ENCODE measurements at regions not wholly inside any gene's neighbourhood (a gene's known extent, or its start where the extent isn't known, plus 50 kb on each side); places are given as distances from the start of the nearest gene placed in this dataset.
A peak's percentile ranks its signal among the peaks of the same experiment; 100 is the strongest.
"Not testable (repeated sequence)": the region's sequence is repeated elsewhere in the genome, so short reads cannot be mapped to it uniquely, and the experiment has no call there.

DNA sequence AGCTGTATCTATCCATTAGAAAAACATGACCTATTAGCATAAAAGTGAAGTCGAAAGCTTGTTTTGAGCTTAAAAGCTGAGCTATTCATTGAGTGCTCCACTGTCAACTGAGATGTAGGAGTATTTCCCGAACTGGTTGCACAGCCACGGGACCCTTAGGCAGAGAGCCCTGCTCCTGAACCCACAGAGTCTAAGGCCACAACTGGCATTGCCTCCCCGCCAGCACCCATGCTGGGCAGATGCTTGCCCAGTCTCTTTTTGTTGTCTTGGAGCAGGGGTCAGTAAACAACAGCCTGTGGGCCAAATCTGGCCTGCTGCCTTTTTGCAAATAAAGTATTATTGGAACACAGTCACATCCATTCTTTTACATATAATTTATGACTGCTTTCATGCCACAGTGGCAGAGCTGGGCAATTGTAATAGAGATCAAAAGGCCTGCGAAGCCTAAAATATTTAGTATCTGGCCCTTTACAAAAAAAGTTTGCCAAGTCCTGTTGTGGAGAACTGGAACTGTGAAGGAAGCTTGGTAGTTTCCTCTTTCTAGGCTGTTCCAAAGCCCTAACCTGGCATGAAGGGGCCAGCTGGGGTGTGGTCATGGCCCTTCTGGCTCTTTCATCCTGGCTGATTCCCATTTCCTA is 58.4 kb upstream of the WAPL start:
- DNase-seq (ENCODE audit: low read depth, low spot score): no peak

DNA sequence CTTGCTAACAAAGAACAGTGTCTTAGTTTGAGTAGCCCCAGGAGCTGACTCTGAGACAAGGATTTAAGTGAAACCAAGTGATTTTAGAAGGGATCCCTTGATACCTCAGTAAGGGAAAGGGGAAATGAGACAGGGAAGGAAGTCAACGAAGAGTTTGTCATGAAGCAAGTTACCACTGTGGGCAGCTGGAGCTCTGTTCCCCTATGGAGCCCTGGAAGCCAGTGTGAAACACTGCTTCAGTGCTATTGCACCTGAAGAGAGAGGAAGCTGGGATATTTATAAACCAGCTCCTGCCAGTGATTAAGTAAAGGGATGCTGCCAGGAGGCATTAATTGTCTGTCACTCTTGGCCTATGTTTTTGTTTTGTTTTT is 58.9 kb upstream of the WAPL start:
- no peak for DNase-seq (ENCODE audit: low read depth, low spot score)

DNA sequence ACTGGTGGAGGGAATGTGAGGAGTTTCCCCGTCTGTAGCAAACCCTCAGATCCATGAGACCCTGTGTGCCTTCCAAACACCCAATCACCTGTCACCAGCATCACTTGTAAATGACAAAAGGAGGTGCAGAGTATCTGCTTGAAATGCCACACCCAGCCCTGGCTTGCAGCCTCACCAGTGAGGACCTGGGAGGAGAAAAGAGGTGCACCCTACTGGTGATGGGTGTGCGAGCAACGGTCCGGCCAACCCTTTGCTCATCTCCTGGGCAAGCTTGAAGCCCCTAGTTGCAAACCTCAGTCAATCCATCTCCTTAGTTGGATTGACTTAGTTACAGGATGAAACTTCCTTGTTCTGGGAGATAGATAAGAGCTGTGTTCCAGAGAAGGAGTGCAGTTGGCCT is 62.4 kb upstream of the WAPL start:
- DNase-seq (ENCODE audit: low read depth, low spot score): no peak

DNA sequence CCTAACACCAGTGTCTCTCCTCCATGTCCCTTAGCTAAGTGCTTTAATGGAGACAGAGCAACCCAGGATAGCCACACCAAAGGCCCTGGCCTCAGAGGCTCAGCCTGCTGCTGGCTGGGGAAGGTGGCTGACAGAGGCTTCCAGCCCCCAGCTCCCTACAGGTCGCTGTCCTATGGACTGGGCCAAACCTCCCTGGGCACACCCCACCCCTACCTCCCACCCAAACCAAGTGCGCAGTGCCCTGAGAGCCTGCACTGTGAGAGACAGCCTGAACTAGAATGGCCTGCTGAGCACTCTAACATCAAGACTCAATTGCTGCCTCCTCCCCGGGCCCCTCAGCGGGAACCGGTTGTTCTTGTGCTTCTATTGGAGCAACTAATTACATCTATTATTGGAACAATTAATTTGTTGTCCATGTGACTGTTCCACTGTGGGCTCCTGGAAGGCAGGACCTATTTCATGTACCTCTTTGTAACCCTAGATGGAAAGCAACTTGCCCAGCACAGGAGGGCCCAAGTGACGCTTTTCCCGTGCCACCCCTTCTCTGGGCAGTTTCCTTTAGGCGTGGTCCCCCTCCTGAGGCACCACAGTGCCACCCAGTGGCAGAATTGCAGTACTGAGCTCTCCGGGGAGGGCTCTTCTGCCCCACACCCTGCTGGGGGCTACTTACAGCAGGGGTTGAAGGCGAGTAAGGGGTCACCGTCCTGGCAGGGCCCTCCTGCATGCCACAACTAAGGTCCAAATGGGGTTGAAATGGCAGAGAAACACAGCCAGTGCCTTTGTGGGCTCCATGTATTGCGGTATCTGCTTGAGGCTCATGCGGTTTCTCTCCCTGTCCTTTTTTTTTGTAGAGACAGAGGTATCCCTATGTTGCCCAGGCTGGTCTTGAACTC is 63.7 kb upstream of the WAPL start:
- peak; percentile 37 for DNase-seq (ENCODE audit: low read depth, low spot score)

DNA sequence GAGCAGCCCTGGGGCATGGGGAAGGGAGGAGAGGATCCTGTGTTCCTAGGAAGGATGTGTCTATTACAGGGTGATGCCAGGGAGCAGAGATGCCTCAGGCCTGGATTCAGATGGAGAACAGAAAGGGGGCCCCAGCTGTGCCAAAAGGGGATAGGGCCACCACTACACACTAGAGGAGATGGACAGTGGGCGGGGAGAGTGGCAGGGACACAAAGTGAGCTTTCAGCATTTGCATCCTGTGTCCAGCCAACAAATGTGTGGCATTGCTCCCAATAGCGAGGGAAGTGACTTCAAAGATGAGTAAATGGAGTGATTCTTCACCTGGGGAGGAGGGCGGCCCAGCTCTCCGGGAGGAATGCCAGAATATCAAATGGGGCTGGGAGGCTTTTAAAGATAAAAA is 64.9 kb upstream of the WAPL start:
- no peak for DNase-seq (ENCODE audit: low read depth, low spot score)

DNA sequence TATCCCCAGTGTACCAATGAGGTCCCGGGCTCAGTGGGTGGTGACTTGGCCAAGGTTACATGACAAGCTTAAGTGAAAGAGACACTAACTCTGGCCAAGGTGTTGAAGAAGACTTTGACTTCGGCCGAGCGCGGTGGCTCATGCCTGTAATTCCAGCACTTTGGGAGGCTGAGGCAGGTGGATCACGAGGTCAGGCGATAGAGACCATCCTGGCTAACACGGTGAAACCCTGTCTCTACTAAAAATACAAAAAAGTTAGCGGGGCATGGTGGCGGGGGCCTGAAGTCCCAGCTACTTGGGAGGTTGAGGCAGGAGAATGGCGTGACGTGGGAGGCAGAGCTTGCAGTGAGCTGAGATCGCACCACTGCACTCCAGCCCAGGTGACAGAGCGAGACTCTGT is 65.6 kb upstream of the OPN4 start:
- DNase-seq (ENCODE audit: low read depth, low spot score): not testable (repeated sequence)

DNA sequence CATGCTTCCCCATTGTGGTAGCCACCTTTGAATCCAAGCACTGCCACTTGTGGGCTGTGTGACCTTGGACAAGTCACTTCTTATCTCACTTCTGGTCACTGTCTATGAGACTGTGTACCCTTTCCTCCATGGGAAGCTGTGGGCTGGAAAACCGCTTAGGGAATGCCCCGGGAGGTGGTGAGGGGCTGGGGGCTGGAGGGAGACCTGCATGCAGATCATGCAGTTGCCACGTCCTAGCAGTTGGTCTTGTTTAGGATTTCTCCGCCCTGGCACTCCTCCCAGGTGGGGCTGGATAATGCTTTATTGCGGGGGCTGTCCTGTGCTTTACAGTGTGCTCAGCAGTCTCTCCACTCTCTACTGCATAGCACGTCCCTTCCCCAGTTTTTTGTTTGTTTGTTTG is 62.9 kb upstream of the OPN4 start:
- no peak for DNase-seq (ENCODE audit: low read depth, low spot score)

DNA sequence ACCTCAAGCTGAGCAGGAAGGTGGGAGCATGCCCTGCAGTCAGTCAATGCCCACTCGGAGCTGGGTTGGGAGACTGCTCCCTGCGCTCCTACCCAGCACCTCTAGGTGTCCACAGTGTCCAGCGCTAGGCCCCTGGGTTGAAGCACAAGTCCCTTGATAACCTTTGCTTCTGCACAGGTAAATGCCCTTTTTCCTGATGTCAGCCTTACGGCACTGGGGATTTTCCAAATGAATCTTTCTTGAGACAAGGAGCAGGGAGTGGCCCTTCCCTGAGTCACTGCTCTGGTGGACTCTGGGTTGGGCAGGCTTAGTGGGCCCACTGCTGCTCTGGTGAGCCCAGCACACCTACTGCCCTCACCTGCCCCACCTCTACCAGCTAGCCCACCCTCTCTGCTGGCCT is 61.9 kb upstream of the OPN4 start:
- DNase-seq (ENCODE audit: low read depth, low spot score): no peak

DNA sequence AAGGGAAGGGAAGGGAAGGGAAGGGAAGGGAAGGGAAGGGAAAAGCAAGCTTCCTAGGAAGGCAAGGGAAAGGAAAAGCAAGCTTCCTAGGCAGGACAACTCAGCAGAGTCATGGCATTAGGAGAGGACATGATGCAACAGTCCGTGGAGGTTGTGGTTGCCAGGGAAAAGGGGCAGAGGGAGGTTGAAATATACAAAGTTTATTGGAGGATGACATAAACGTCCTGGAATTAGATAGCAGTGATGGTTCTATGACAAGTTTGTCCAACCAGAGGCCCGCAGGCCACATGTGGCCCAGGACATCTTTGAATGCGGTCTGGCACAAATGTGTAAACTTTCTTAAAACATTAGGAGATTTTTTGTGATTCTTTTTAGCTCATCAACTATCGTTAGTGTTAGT is 59.8 kb upstream of the OPN4 start:
- no peak for DNase-seq (ENCODE audit: low read depth, low spot score)

DNA sequence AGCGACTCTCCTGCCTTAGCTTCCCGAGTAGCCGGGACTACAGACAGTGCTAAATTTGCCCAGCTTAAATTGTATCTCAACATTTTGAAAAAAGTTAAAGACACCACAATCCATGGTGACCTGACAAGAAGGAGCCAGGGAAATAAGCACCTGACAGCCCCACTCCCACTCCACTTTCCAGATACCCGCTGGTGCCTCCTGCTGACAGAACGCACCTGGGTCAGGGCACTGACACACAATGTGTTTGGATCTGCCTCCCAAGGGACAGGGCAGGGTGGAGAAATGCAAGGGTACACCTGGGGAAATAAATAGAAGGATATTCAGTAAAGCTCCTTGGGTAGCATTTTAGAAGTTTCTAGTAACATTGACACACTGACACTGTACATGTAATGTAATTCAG is 58.9 kb upstream of the OPN4 start:
- no peak for DNase-seq (ENCODE audit: low read depth, low spot score)

DNA sequence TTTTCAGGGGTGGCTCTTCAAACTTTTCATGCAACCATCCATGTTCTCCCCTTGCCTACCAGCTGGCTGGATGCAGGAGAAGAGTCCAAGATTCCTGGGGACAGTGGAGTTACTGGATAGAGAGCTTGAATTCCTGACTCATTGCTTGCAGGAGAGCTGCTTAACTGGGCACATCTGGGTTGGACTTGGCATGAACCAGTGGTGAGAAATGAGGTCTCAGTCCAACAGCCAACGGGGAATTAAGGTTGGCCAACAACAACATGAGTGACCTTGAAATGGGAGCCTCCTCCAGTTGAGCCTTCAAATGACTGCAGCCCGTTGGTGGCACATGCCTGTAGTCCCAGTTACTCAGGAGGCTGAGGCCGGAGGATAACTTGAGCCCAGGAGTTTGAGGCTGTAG is 58.1 kb upstream of the OPN4 start:
- DNase-seq (ENCODE audit: low read depth, low spot score): no peak

DNA sequence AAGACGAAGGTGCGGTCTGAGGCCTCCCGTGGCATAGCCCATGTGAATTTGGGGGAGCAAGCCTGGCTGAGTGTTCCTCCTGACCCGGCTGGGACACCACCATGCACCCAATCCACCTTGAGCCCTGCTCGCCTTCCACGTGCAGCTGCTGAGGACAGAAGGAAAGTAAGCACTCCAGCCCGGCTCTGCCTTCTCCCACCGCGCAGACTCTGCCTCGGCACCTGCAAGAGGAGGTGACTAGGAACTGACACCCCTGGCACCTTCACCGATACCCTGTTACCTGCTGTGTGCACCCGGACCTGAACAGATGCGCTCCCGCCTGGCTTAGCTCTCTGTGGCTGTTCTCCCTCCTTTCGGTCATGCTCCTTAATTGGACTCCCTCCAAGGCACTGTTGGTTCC is 57.0 kb upstream of the OPN4 start:
- DNase-seq (ENCODE audit: low read depth, low spot score): no peak

DNA sequence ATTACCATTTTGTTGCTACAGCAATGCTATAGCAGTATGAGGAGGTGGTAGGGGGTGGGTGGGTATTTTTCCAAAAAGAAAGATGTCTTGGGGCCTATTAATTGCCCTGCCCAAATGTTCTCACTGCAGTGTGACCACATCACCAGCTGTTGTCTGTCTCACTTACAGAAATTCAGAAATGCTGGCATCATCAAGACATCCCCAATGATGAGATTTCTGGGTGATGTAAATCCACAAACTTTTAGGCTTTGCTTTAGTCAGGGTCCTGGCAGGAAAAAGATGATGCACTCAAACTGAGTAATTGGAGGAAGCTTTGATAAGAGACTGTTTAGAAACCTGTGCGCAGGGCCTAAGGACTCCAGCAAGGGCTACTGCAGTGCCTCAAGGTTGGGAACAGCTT is 56.2 kb upstream of the OPN4 start:
- no peak for DNase-seq (ENCODE audit: low read depth, low spot score)

DNA sequence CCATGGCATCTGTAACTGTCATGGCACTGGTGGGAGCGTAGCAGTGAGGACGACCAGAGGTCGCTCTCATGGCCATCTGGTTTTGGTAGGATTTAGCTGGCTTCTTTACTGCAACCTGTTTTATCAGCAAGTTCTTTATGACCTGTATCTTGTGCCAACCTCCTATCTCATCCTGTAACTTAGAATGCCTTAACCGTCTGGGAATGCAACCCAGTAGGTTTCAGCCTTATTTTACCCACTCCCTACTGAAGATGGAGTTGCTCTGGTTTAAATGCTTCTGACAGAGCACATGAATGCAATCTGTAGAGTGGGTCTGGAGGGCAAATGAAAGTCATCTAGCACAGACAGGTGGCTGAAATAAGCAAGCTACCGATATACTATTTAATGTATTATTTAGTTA is 55.3 kb upstream of the OPN4 start:
- no peak for DNase-seq (ENCODE audit: low read depth, low spot score)

DNA sequence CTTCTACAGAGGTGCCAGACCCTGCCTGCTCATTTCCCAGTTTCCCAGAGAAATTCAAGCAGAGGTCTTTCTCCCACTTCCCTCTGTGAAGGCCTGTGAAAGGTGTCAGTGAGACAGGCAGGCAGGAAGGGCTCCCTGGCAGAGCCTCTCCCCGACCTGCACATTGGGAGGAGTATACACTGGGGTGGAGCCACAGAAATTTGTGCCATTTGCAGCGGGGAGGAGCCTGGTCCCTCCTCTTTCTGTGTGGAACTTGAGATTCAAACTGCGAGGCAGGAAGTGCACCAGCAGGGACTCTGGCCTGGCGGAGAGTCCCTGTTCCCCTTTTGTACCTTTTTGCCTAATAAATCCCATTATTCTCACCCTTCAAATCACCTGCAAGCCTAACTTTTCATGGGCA is 54.6 kb upstream of the OPN4 start:
- no peak for DNase-seq (ENCODE audit: low read depth, low spot score)

DNA sequence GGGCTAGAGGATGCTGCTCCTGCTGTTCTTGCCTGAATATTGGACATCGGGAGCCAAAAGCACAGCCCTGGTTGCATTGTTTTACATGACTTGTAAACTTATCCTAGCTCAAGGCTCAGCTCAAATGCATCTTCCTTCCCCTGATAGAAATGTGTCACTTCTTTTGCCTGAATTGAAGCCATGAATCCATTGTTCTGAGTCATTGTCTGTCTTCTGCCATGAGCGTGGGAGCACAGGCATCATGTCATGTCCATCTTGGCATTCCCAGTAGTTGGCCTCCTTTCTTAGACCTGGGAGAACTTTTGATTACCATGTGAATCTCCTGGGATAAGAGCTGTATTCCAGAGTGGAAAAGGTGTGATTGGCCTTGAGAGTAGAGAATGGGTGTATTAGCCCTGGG is 54.1 kb upstream of the OPN4 start:
- no peak for DNase-seq (ENCODE audit: low read depth, low spot score)

DNA sequence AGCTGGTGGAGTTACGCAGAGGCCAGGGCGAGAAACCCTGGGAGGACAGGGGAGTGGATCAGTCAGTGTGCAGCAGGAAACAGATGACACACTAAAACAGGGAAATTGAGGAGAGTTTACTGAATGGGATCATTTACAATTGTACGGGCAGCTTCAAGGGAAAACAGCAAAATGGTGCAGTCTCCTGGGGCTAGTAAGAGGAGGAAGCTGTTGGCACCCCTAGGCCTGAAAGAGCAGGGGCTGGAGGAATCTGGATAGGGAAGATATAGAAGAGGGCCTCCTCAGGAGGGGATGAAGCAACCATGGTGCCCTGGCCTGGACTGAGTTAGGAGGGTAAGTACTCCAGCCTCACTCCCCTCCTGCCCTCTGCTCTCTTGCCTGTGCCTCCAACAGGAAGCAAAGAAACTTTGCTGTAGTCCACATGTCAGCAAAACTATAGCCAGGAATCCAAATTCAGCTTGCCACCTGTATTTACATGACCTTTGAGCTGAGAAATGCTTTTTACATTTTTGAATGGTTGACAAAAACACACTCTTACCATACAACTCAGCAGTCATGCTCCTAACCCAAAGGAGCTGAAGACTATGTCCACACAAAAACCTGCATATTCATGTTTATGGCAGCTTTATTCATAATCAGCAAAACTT is 52.3 kb upstream of the OPN4 start:
- DNase-seq (ENCODE audit: low read depth, low spot score): no peak

DNA sequence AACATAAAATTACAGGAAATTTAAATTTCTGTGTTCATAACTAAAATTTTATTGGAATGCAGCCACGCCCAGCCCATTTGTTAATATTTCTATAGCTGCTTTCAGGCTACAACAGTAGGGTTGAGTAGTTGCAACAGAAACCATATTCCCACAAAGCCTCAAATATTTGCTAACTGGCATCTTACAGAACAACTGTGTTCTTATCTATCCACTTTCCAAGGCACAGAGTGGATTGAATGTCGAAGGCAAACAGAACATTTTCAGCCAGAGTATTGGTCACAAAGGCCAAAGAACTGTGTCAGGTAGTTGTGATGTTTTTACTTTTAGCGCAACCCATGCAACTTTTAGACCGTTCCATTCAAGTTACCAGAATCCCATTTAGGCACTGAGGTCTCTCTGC is 51.1 kb upstream of the OPN4 start:
- no peak for DNase-seq (ENCODE audit: low read depth, low spot score)

All from smooth muscle cell of the brain vasculature (primary cell).